Heart left ventricle (tissue), 13 donors: ENCODE measurements at regions not wholly inside any gene's neighbourhood (a gene's known extent, or its start where the extent isn't known, plus 50 kb on each side); places are given as distances from the start of the nearest gene placed in this dataset.

ENCODE experiments used
- POLR2A ChIP-seq, 2 donors: fragments of 450-650 bp; IDR thresholded peaks; one replicate each; pipeline ENCODE4 v1.6.1; 2017; ENCODE audit warnings: antibody characterized with exemption in 2 of 2, mild to moderate bottlenecking in 2 of 2, moderate library complexity in 2 of 2
- TF ChIP-seq, protein P1 (sequence below), 12 donors: fragments of 200-600 bp; sonication (generic) in 4 of 12; IDR thresholded peaks; one replicate each; pipeline versions ENCODE4 v1.5.0 to v1.8.0; 2018 to 2022; ENCODE audit warnings: antibody characterized with exemption in 12 of 12, mild to moderate bottlenecking in 5 of 12
- donor health status: ischemic (EF 13 %, LVEDD 7.1; RV severe dilation, severe dysfunction).
- donor health status: DM: no; HTN: yes; CAD: no.
- donor health status: DM: no; HTN: no; CAD: no.
- donor health status: ischemic (EF 25% LVEDD 6.9; RV normal size, moderate dysfunction).
- donor health status: ischemic (EF 25% LVEDD 5.7; RV mildly dilated, moderate dysfunction).
- donor health status: ischemic (EF 35%, LVEDD 5.7; RV mildly dilated, moderate dysfunction).
- donor health status: nonischemic (EF 11% LVEDD 7.7; RV severe dilation, severe dysfunction).
- donor health status: DM: yes; HTN: yes; CAD: no.
- donor health status: PGD.
- donor health status: ischemic (EF 29% LVEDD 5.4; RV normal size, mild dysfunction).
- donor health status: nonischemic (EF 23%, LVEDD 6.1; RV moderate dilation, normal function).

- TF ChIP-seq, protein P1, sequence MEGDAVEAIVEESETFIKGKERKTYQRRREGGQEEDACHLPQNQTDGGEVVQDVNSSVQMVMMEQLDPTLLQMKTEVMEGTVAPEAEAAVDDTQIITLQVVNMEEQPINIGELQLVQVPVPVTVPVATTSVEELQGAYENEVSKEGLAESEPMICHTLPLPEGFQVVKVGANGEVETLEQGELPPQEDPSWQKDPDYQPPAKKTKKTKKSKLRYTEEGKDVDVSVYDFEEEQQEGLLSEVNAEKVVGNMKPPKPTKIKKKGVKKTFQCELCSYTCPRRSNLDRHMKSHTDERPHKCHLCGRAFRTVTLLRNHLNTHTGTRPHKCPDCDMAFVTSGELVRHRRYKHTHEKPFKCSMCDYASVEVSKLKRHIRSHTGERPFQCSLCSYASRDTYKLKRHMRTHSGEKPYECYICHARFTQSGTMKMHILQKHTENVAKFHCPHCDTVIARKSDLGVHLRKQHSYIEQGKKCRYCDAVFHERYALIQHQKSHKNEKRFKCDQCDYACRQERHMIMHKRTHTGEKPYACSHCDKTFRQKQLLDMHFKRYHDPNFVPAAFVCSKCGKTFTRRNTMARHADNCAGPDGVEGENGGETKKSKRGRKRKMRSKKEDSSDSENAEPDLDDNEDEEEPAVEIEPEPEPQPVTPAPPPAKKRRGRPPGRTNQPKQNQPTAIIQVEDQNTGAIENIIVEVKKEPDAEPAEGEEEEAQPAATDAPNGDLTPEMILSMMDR (IDR thresholded peaks at IDR 0.05), result no peak
- TF ChIP-seq POLR2A (IDR thresholded peaks at IDR 0.05), result no peak
These were observed 206.0 kb downstream of the BCOR start for GRCh38 chrX:39891781-39892180.
